ENCODE measurements at regions not wholly inside any gene's neighbourhood (a gene's known extent, or its start where the extent isn't known, plus 50 kb on each side); places are given as distances from the start of the nearest gene placed in this dataset.
A peak's percentile ranks its signal among the peaks of the same experiment; 100 is the strongest.

DNA sequence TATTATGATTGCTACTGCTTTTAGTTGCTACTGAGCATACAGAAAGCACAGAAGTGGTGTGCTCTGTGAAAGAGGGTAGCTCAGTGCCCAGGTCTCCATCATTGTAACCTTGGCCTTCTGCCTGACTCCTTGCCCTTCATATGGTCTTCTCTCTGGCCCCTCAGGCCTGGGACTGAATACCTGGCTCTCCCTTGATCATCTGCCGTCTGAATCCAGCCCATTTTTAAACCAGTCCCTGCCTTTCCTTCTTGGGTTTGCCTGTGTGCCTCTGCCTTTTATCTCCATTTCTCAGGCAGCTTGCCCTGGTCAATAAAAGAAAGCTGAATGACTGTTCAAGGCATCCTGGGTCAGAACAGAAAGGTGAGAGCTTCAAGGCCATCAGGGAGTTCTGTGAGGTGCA lies 109.1 kb upstream of the ZNF438 start:
- 94 to 100% (median 97%) methylated on average over 1 of the region's 1 CpG for WGBS, 4 donors
- no peak for ATAC-seq
- intact Hi-C loops (cut with DNase I): loop anchor here in 1 of 10 donors (10.0 kb wide), 1 partner anchor 174 kb away; the partner anchor contains the start of gene ZEB1

DNA sequence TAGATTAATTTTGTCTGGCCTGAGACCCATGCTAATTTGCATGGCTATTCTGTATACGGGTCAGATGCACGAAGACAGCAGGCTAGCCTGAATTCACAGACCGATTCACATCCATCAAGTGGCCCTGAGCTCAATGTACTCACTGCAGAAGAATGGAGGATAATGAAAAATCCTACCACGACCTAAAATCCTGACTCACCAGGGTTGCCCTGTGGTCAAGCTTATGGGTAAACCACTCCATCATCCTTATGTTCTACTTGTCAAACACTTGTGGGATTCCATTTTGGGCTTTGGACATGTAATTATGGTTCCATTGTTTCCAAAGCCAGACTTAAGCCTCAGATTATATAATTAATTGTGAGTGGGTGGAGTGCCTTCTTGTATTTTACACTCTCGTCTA lies 110.4 kb upstream of the ZNF438 start:
- ATAC-seq (no peak), DNase-seq (no peak)
- TF ChIP-seq POLR2A (IDR thresholded peaks at IDR 0.05): no peak
- TF ChIP-seq CTCF (IDR thresholded peaks at IDR 0.05): no peak
- 89 to 96% (median 91%) methylated on average over 5 of the region's 5 CpGs for WGBS, 4 donors
- Histone ChIP-seq H3K27me3 (no peaks in the 10 kb centered on the region), H3K9me3 (no peaks in the 10 kb centered on the region), H3K27ac (no peak overlapping the region), H3K36me3 (no peaks in the 10 kb centered on the region), H3K4me1 (peaks cover 0 to 23% (median 13%) of the 10 kb centered on the region in 12 donors), H3K4me3 (no peak overlapping the region)
- intact Hi-C loops (cut with DNase I): loop anchor here in 1 of 10 donors (10.0 kb wide), 1 partner anchor 173 kb away; the partner anchor contains the start of gene ZEB1

More for the DNA sequence above, 109.1 kb upstream of the ZNF438 start:
- Histone ChIP-seq H3K4me1 (peaks cover 0 to 19% (median 2%) of the 10 kb centered on the region in 12 donors), H3K4me3 (no peak overlapping the region), H3K27ac (no peak overlapping the region), H3K27me3 (no peaks in the 10 kb centered on the region), H3K9me3 (no peaks in the 10 kb centered on the region), H3K36me3 (no peaks in the 10 kb centered on the region)
- no peak for TF ChIP-seq POLR2A (IDR thresholded peaks at IDR 0.05)
- no peak for TF ChIP-seq CTCF (IDR thresholded peaks at IDR 0.05)
- DNase-seq: no peak

DNA sequence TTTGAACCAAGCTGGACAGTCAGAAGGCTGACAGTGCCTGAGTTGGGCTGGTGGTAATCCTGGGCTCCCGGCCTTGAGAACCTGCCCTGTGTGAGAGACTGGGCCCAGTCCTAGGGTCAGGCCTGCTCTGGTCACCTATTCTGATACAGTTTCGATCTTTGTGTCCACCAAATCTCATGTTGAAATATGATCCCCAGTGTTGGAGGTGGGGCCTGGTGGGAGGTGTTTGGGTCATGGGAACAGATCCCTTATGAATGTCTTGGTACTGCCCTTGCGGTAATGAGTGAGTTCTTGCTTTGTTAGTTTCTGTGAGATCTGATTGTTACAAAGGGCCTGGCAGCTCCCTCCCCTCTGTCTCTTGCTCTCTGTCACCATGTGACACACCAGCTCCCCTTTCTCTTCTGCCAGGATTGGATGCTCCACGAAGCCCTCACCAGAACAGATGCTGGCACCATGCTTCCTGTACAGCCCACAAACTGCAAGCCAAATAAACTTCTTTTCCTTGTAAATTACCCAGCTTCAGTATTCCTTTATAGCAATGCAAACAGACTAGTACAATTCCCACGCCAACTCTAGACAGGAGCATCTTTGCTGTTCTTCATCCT lies 111.8 kb upstream of the ZNF438 start:
- 82 to 92% (median 89%) methylated on average over 5 of the region's 5 CpGs for WGBS, 4 donors
- no peak for TF ChIP-seq POLR2A (IDR thresholded peaks at IDR 0.05)
- TF ChIP-seq CTCF (IDR thresholded peaks at IDR 0.05): no peak
- H3K27ac ChIP-seq: no peak overlapping the region
- H3K4me1 ChIP-seq: peaks cover 0 to 26% (median 16%) of the 10 kb centered on the region in 12 donors
- intact Hi-C loops (cut with DNase I): loop anchor here in 1 of 10 donors (10.0 kb wide), 1 partner anchor 171 kb away; the partner anchor contains the start of gene ZEB1
- no peaks in the 10 kb centered on the region for H3K36me3 ChIP-seq
- ATAC-seq: no peak
- DNase-seq: no peak
- H3K4me3 ChIP-seq: no peak overlapping the region
- H3K9me3 ChIP-seq: no peaks in the 10 kb centered on the region
- no peaks in the 10 kb centered on the region for H3K27me3 ChIP-seq

DNA sequence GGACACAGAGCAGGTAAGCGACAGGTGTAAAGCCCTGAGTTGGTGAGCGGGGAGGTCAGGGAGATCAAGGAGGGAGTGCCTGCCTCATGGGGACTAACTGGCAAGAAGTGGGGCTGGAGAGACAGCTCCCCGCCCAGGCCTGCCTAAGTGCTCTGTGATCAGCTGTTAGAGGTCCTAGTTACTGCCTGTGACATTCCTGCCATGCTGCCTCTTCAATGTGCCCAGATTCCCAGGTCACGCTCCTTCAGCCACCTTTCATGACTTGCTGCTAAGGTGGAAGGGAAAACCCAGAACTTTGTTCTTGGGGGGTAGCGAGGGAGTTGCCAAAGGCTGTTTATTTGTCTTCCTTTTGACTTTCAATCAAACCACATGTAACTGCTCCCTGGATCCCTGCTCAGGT lies 114.3 kb upstream of the ZNF438 start:
- intact Hi-C loops (cut with DNase I): loop anchor here in 2 of 10 donors (5.0 to 10.0 kb wide), 3 partner anchors 114 to 171 kb away; partner anchors contain the start of genes ZEB1 (in 2 of the 2) and ZNF438 (in 1 of the 2)
- no peaks in the 10 kb centered on the region for H3K9me3 ChIP-seq
- no peaks in the 10 kb centered on the region for H3K36me3 ChIP-seq
- H3K4me1 ChIP-seq: peaks cover 0 to 38% (median 18%) of the 10 kb centered on the region in 12 donors
- H3K27me3 ChIP-seq: no peaks in the 10 kb centered on the region
- peak overlapping the region in 2 of 12 donors; percentile 5 to 31 for H3K4me3 ChIP-seq
- ATAC-seq (peak in 1 of 4 donors; percentile 32), DNase-seq (no peak)
- TF ChIP-seq CTCF (IDR thresholded peaks at IDR 0.05) (no peak), POLR2A (IDR thresholded peaks at IDR 0.05) (no peak)
- 68 to 86% (median 80%) methylated on average over 5 of the region's 5 CpGs for WGBS, 4 donors
- peak overlapping the region in 11 of 12 donors; percentile 20 to 82 (median 68) for H3K27ac ChIP-seq

Data from heart left ventricle (tissue), 16 donors.